NCI-H82 treated with DMSO at 0.1 percent for 48 hours (cell line): ENCODE measurements at regions not wholly inside any gene's neighbourhood (a gene's known extent, or its start where the extent isn't known, plus 50 kb on each side); places are given as distances from the start of the nearest gene placed in this dataset.

Source experiments
- DNase-seq: peaks from one replicate; lab custom pipeline; 2025; ENCODE audit not compliant: unreplicated experiment; lab: John Stamatoyannopoulos, UW

- no peak for DNase-seq
These were observed 58.5 kb upstream of the TMPO start for GRCh38 chr12:98456576-98457573.

DNA sequence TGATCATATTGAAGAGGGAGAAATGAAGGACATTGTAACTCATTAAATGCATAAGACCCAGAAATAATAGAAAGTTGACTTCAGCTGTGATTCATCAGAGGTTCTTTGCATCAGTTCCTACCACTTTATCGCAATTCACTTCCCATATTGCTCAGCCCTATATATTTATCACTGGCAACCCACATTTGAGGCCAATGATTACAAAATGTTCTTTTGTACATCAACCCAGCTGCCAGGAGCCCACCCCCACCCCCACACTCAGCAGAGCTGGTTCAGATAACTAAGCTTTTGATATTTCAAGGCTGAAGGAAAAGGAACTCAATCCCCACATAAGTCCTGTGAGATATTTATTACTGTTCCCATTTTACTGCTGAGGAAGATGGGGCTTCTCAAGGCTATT lies 51.2 kb upstream of the TMPO start:
- DNase-seq, result no peak

- no peak for DNase-seq
These were observed 49.9 kb upstream of the TMPO start for GRCh38 chr12:98465505-98465904.
